Erythroblast (primary cell): ENCODE measurements at regions not wholly inside any gene's neighbourhood (a gene's known extent, or its start where the extent isn't known, plus 50 kb on each side); places are given as distances from the start of the nearest gene placed in this dataset.

Experiments
- GATA1 ChIP-seq: IDR thresholded peaks from 2 replicates; pipeline ENCODE4 v1.6.1; 2011; ENCODE audit warnings: low read depth, mild to moderate bottlenecking, control low read depth, low read length, moderate library complexity
- POLR2A ChIP-seq: IDR thresholded peaks from 2 replicates; pipeline ENCODE4 v1.6.1; 2011; ENCODE audit warnings: mild to moderate bottlenecking, low read length

- TF ChIP-seq POLR2A: no peak
- TF ChIP-seq GATA1: no peak
Observed at GRCh38 chr10:2858452-2858851, 208.9 kb upstream of the PFKP start.
